PC-9 (cell line): ENCODE measurements at regions not wholly inside any gene's neighbourhood (a gene's known extent, or its start where the extent isn't known, plus 50 kb on each side); places are given as distances from the start of the nearest gene placed in this dataset.

Experiments used
- BruUV-seq: library from RNA; stranded (reverse); fragments of 400-500 nt; replicated peaks from 2 replicates; lab custom pipeline; 2021; lab: Mats Ljungman, UMichigan
- CTCF ChIA-PET: fragments of 300-600 bp; sonication (Branson Sonifier 250); formaldehyde crosslinking; loops from one replicate; lab custom pipeline; 2022; ENCODE audit warnings: antibody characterized with exemption; lab: Charles Lee
- POLR2A ChIA-PET: fragments of 300-600 bp; sonication (Branson Sonifier 250); formaldehyde crosslinking; loops from one replicate; lab custom pipeline; 2022; ENCODE audit warnings: antibody characterized with exemption; ENCODE audit not compliant: unreplicated experiment; lab: Charles Lee
- DNase-seq, 2 experiments: peaks; one replicate each; pipeline versions ENCODE4 v3.0.0 to v3.0.0-alpha.2; 2015 to 2022; ENCODE audit warnings: mixed read lengths in 1 of 2
- H2AFZ ChIP-seq: fragments of 200-600 bp; sonication (generic); 2 replicates; pipeline ENCODE4 v1.8.1; 2017; ENCODE audit warnings: antibody characterized with exemption
- H3F3A ChIP-seq: fragments of 200-600 bp; sonication (generic); 2 replicates; pipeline ENCODE4 v1.8.1; 2017; ENCODE audit warnings: antibody characterized with exemption, mild to moderate bottlenecking, low read depth; ENCODE audit not compliant: insufficient read depth
- H3K27ac ChIP-seq: fragments of 200-600 bp; sonication (generic); 2 replicates; pipeline ENCODE4 v1.6.1; 2016; ENCODE audit warnings: mixed run types
- H3K27me3 ChIP-seq: fragments of 200-600 bp; sonication (generic); 2 replicates; pipeline ENCODE4 v1.6.1; 2016; ENCODE audit warnings: low read depth, mixed run types; ENCODE audit not compliant: insufficient read depth
- H3K36me3 ChIP-seq: fragments of 200-600 bp; sonication (generic); 2 replicates; pipeline ENCODE4 v1.6.1; 2016; ENCODE audit warnings: low read depth, mixed run types
- H3K4me1 ChIP-seq: fragments of 200-600 bp; sonication (generic); replicated peaks from 2 replicates; pipeline ENCODE4 v1.6.1; 2016; ENCODE audit warnings: mixed run types; ENCODE audit not compliant: insufficient read depth
- H3K4me2 ChIP-seq: fragments of 200-600 bp; sonication (generic); 2 replicates; pipeline ENCODE4 v1.6.1; 2017; ENCODE audit warnings: mixed run types
- H3K4me3 ChIP-seq: fragments of 200-600 bp; sonication (generic); 2 replicates; pipeline ENCODE4 v1.6.1; 2016; ENCODE audit warnings: mixed run types
- H3K79me2 ChIP-seq: fragments of 200-600 bp; sonication (generic); 2 replicates; pipeline ENCODE4 v1.6.1; 2017; ENCODE audit warnings: low read depth, mixed run types
- H3K9me2 ChIP-seq: fragments of 200-600 bp; sonication (generic); 2 replicates; pipeline ENCODE4 v1.8.1; 2017; ENCODE audit warnings: mild to moderate bottlenecking; ENCODE audit not compliant: insufficient read depth
- H3K9me3 ChIP-seq: fragments of 200-600 bp; sonication (generic); 2 replicates; pipeline ENCODE4 v1.8.1; 2016; ENCODE audit warnings: low read depth; ENCODE audit not compliant: insufficient read depth
- H4K20me1 ChIP-seq: fragments of 200-600 bp; sonication (generic); 2 replicates; pipeline ENCODE4 v1.8.1; 2017; ENCODE audit not compliant: insufficient read depth
- CTCF ChIP-seq: fragments of 200-600 bp; sonication (generic); conservative IDR thresholded peaks from 2 replicates; pipeline ENCODE4 v1.6.1; 2017; ENCODE audit warnings: mixed run types, antibody characterized with exemption, mild to moderate bottlenecking, moderate library complexity
- EZH2 ChIP-seq: fragments of 200-600 bp; sonication (generic); IDR thresholded peaks from 2 replicates; pipeline ENCODE4 v1.8.0; 2017; ENCODE audit warnings: antibody characterized with exemption, low read depth
- intact Hi-C: fragments of 100-400 bp; cut with micrococcal nuclease; formaldehyde crosslinking; loops from one replicate; pipeline ENCODE4 v1.10.0; 2022; ENCODE audit not compliant: unreplicated experiment

- no peaks in the 10 kb centered on the region for H3K9me3 ChIP-seq
- ChIA-PET POLR2A (no interaction called here), CTCF (no interaction called here)
- no peak overlapping the region for H3K27ac ChIP-seq
- peak; percentile 41 to 66 for DNase-seq
- H3F3A ChIP-seq: no peaks in the 10 kb centered on the region
- intact Hi-C loops: no loop called here
- no peak overlapping the region for H2AFZ ChIP-seq
- H3K27me3 ChIP-seq: no peaks in the 10 kb centered on the region
- H4K20me1 ChIP-seq: no peaks in the 10 kb centered on the region
- H3K4me2 ChIP-seq: no peak overlapping the region
- no peaks in the 10 kb centered on the region for H3K9me2 ChIP-seq
- peaks cover 35% of the 10 kb centered on the region for H3K4me1 ChIP-seq
- no peaks in the 10 kb centered on the region for H3K36me3 ChIP-seq
- BruUV-seq: no TSS peak
- TF ChIP-seq EZH2 (no peak), CTCF (no peak)
- H3K4me3 ChIP-seq: no peak overlapping the region
- H3K79me2 ChIP-seq: no peaks in the 10 kb centered on the region
Measured at GRCh38 chr5:141783005-141783946, 94.9 kb downstream of the PCDH1 start.

GRCh38 chr5:141781910-141782309 is 96.3 kb downstream of the PCDH1 start:
- Histone ChIP-seq H3K36me3 (no peaks in the 10 kb centered on the region), H3K79me2 (no peaks in the 10 kb centered on the region), H3F3A (no peaks in the 10 kb centered on the region; the same call in 1 of the 2 replicates), H3K4me1 (peaks cover 25% of the 10 kb centered on the region), H3K27me3 (no peaks in the 10 kb centered on the region), H3K4me2 (no peak overlapping the region), H3K9me3 (no peaks in the 10 kb centered on the region), H2AFZ (no peak overlapping the region), H3K9me2 (no peaks in the 10 kb centered on the region), H3K27ac (no peak overlapping the region), H3K4me3 (no peak overlapping the region), H4K20me1 (no peaks in the 10 kb centered on the region)
- ChIA-PET POLR2A (no interaction called here), CTCF (no interaction called here)
- TF ChIP-seq CTCF (no peak), EZH2 (no peak)
- intact Hi-C loops: no loop called here
- BruUV-seq: no TSS peak
- DNase-seq: no peak

- H4K20me1 ChIP-seq: no peaks in the 10 kb centered on the region
- no peak overlapping the region for H3K27ac ChIP-seq
- ChIA-PET CTCF (interaction anchor here (0.6 kb wide), 1 partner anchor 78 kb away, joined by 3 read pairs; no protein-coding TSS in a partner anchor), POLR2A (no interaction called here)
- no peak overlapping the region for H2AFZ ChIP-seq
- no peak for TF ChIP-seq CTCF
- no peak for TF ChIP-seq EZH2
- no peaks in the 10 kb centered on the region for H3K36me3 ChIP-seq
- H3K9me2 ChIP-seq: no peaks in the 10 kb centered on the region
- H3K79me2 ChIP-seq: no peaks in the 10 kb centered on the region
- H3F3A ChIP-seq: no peaks in the 10 kb centered on the region; the same call in 1 of the 2 replicates
- peaks cover 24% of the 10 kb centered on the region for H3K4me1 ChIP-seq
- intact Hi-C loops: no loop called here
- no peak overlapping the region for H3K4me2 ChIP-seq
- no peak overlapping the region for H3K4me3 ChIP-seq
- DNase-seq: no peak
- H3K27me3 ChIP-seq: no peaks in the 10 kb centered on the region
- BruUV-seq: no TSS peak
- H3K9me3 ChIP-seq: no peaks in the 10 kb centered on the region
Measured at GRCh38 chr5:141780952-141781781, 97.0 kb downstream of the PCDH1 start.
